NCI-H2196 treated with DMSO at 0.1 percent for 48 hours (cell line): ENCODE measurements at regions not wholly inside any gene's neighbourhood (a gene's known extent, or its start where the extent isn't known, plus 50 kb on each side); places are given as distances from the start of the nearest gene placed in this dataset.
"Not testable (repeated sequence)": the region's sequence is repeated elsewhere in the genome, so short reads cannot be mapped to it uniquely, and the experiment has no call there.

Experiments used
- DNase-seq: peaks from one replicate; lab custom pipeline; 2025; ENCODE audit not compliant: unreplicated experiment; lab: John Stamatoyannopoulos, UW

- DNase-seq, result no peak
Observed at GRCh38 chr15:46088486-46089445, 453.9 kb downstream of the SQOR start.

GRCh38 chr15:46089467-46089935, 454.7 kb downstream of the SQOR start:
- no peak for DNase-seq

- no peak for DNase-seq
Observed at GRCh38 chr15:46091860-46092450, 457.1 kb downstream of the SQOR start.

- DNase-seq, result not testable (repeated sequence)
Observed at GRCh38 chr15:46098006-46098405, 463.2 kb downstream of the SQOR start.

DNA sequence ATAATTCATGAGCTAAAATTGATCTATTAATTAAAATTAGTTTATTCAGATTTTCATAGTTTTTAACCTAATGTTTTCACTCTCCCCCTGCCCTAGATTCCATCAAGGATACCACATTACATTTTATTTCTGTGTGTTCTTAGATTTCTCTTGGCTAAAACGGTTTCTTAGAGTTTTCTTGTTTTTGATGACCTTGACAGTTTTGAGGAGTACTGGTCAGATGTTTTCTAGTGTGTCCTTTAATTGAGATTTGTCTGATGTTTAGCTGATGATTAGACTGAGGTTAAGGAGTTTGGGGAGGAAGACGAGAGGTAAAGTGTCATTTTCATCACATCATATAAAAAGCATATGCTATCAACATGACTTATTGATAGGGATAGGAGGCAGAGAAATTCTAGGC, 475.9 kb downstream of the SQOR start:
- no peak for DNase-seq

GRCh38 chr15:46111730-46112129, 476.9 kb downstream of the SQOR start:
- no peak for DNase-seq

DNA sequence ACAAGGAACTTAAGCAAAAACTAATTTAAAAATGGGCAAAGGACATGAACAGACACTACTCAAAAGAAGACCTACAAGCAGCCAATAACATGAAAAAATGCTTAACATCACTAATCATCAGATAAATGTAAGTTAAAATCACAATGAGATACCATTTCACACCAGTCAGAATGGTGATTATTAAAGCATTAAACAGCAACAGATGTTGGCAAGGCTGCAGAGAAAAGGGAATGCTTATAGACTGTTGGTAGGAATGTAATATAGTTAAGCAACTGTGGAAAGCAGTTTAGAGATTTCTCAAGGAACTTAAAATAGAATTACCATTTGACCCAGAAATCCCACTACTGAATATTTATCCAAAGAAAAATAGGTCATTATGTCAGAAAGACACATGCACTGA, 482.2 kb downstream of the SQOR start:
- no peak for DNase-seq

DNA sequence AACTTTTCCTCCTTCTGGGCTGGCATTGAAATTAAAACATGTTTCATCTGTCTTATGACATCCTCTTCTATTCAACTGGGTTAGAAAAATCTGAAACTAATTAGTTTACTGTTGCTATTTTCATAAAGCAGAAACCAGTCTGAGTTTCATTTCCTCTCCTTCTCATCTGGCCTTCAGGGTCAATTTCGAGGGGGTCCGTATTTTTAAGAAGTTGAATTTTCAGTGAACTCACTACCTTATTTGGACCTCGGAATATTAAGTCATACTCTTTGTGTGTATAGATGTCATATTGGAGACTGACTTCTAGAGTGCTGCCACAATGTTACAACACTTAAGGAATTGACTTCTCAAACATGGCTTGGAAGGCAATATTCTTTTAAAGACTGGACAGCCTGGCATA, 485.9 kb downstream of the SQOR start:
- no peak for DNase-seq

GRCh38 chr15:46121441-46121840, 486.6 kb downstream of the SQOR start:
- DNase-seq, result no peak

- DNase-seq, result no peak
Observed at GRCh38 chr15:46126581-46126980, 491.8 kb downstream of the SQOR start.

GRCh38 chr15:46127361-46127874, 492.6 kb downstream of the SQOR start:
- DNase-seq, result no peak

- DNase-seq, result no peak
Observed at GRCh38 chr15:46129145-46129544, 494.3 kb downstream of the SQOR start.

DNA sequence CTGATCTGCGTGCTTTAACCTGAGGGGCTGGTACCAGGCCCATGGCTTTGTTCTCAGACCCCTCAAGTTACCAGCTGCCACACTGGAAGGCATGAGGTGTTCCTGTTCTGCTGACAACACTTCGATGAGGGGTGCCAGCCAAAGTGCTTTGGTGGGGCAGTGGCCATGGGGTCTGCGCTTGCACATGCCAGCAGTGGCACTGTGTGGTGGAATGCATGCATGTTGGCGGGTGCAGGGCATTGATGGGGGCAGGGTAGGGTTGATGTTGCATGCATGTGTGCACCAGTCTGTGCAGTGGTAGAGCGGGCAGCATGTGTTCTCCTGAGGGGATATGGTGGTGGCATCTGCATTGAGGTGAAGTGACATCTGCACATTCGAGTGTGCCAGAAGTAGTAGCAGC, 497.0 kb downstream of the SQOR start:
- DNase-seq, result no peak

DNA sequence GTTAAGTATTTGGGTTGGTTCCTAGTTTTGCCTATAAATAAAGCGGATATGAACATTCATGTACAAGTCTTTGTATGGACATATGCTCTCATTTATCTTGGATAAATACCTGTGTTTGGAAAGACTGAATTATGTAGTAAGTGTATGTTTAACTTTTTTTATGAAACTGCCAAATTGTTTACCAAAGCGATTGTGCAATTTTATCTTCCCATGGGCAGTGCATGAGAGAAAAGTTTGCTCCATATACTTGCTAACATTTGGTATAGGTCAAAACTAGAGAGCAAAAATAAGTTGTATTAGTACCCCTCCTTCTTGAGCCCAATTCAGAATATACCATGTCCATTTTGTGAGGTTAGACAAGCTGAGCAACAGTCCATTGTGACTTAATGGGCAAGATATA, 502.6 kb downstream of the SQOR start:
- no peak for DNase-seq

GRCh38 chr15:46146002-46146401, 511.2 kb downstream of the SQOR start:
- DNase-seq, result no peak

DNA sequence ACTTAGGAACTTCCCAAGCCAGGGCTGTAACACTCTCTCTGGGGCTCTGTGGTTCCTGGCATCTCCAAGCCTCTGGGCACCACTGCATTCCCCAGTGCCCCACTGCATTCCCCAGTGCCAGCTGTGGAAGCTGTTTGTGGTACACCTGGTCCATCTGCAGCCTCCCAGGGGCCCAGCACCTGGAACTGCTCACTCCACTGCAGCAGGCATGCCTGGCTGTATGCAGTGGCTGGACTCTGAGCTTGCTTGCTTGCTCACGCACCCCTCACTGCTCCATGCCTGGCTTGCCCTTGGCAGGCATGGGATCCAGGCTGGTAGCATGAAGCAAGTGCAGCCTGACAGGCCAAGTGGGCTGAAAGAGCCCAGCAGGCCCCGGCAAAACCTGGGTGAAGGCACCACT, 512.1 kb downstream of the SQOR start:
- no peak for DNase-seq

- no peak for DNase-seq
Observed at GRCh38 chr15:46151786-46152185, 517.0 kb downstream of the SQOR start.

DNA sequence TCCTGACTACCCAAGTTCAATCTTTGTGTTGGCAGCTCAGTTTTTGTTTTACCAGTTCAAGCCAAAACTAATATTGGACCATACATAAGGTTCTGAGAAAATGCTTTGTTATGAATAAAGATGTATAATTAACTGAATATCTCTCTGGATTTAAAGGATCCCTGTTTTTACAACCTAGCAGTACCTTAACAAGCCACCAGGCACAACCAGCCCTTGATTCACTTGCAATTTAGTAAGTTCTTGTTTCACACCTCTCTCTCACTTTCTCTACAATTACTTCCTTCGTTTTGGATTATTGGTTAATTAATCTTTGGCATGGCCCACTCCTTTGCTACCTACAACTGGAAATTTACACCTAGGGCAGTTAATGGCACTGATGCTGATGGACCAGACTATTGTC, 531.9 kb downstream of the SQOR start:
- no peak for DNase-seq

- no peak for DNase-seq
Observed at GRCh38 chr15:46170326-46170725, 535.5 kb downstream of the SQOR start.

DNA sequence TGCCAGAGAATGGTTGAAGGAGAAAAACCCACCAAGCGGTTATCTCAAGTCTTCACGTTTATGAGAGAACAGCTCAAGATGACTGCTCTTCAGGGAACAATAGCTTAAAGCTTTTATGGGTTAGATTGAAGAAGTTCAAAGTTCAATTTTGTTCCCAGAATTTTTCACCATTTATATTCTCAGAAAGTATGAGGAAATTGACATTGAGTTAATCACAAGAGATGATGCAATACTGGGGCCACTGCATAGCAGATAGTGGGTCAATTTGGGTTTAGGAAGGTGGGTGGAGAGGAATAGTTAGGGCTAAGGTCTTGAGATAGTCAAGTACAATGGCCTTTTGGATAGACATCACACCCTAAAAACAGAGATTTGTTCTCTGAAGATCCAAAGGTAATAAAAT, 539.3 kb downstream of the SQOR start:
- DNase-seq, result no peak

- no peak for DNase-seq
Observed at GRCh38 chr15:46177219-46177618, 542.4 kb downstream of the SQOR start.

DNA sequence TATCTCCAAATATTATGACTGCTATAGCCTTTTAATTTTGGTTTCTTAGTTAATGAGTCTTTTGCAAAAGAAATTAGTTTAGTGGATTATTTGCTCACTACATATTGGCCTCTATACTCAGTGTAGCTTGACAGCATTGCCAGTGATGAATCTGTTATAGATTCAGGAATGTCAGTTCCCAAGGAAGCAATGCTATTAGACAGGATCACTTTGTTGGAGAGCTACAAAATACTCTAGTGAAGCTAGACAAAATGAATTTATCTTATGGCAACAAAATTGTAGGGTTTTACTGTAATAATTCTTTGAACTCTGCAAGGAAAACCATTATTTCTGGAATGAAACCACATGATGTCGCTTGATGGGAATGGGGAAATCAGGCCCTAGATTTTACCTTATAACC, 543.3 kb downstream of the SQOR start:
- no peak for DNase-seq
